ENCODE measurements at regions not wholly inside any gene's neighbourhood (a gene's known extent, or its start where the extent isn't known, plus 50 kb on each side); places are given as distances from the start of the nearest gene placed in this dataset.
A peak's percentile ranks its signal among the peaks of the same experiment; 100 is the strongest.
"Not testable (repeated sequence)": the region's sequence is repeated elsewhere in the genome, so short reads cannot be mapped to it uniquely, and the experiment has no call there.

DNA sequence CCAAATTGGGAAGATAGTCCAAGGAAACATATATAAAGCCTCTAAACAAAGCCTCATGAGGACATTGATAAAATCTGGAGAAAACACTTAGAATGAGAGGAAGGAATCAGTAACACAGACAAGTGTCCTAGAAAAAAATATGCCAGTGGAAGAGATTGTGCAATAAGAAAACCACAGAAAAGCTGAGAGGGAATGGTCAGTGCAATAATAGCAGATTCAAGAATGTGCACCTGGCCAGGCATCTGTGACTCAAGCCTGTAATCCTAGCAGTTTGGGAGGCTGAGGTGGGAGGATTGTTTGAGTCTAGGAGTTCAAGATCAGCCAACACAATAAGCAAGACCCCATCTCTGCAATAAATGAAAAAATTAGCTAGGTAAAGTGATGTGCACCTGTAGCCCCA lies 691.2 kb upstream of the CDH6 start:
- TF ChIP-seq CTCF (conservative IDR thresholded peaks at IDR 0.05), result no peak
- H3K27ac ChIP-seq, result peak overlapping the region; percentile 42

DNA sequence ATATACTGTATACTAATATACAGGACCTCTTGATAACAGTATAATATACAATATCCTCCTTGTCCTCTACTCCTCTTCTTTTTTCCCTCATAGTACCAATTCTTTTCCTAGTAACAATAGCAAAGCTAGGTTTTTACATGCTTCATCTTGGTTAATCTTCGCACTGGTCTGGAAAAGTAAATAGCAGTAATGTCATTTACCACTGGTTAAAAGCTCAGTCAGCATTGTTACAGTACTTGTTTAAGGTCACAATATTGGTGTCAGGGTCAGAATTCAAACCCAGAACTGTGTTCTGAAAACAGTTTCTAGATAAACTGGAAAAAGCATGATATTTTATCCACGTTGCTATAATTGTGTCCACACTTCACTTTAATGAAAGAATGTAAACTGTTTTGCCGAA lies 692.4 kb upstream of the CDH6 start:
- H3K27ac ChIP-seq, result peak overlapping the region; percentile 18; the same call in 1 of the 2 replicates
- no peak for TF ChIP-seq CTCF (conservative IDR thresholded peaks at IDR 0.05)

DNA sequence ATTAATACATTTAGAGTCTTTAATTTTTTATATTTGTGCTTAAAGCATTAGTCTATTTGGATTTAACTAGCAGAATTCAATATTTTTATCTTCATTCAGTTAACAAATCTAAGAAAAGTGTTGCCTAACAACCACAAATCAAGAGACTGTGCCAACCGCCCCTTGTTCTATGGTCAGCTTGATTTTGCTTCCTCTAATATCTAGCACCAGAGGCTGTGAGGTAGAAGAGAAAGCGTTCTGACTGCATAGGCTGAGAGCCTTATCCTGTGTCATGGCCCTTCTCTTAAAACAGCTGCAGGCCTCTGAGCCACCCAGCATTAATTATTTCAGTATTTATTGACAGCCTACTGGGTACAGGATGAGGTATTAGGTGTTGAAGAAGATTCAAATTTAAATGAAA lies 693.0 kb upstream of the CDH6 start:
- H3K27ac ChIP-seq, result no peak overlapping the region
- no peak for TF ChIP-seq CTCF (conservative IDR thresholded peaks at IDR 0.05)

DNA sequence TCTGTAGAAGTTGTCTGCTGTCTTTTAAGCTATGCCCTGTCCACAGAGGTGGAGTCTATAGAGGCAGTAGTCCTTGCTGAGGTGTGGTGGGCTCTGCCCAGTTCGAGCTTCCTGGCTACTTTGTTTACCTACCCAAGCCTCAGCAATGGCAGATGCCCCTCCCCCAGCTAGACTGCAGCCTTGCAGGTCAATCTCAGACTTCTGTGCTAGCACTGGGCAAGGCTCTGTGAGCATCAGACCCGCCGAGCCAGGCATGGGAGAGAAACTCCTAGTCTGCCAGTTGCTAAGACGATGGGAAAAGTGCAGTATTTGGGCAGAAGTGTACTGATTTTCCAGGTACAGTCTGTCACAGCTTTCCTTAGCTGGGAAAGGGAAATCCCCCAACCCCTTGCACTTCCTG lies 694.1 kb upstream of the CDH6 start:
- peak overlapping the region; percentile 61 for H3K27ac ChIP-seq
- TF ChIP-seq CTCF (conservative IDR thresholded peaks at IDR 0.05), result no peak

GRCh38 chr5:30498972-30499371 lies 694.5 kb upstream of the CDH6 start:
- peak overlapping the region; percentile 61 for H3K27ac ChIP-seq
- 0 out of 2 replicates have a peak, but pooled peaks have one; percentile 9 for TF ChIP-seq CTCF (conservative IDR thresholded peaks at IDR 0.05)

- H3K27ac ChIP-seq, result peak overlapping the region; percentile 61; the same call in 1 of the 2 replicates
Observed at GRCh38 chr5:30498509-30498908, 695.0 kb upstream of the CDH6 start.

DNA sequence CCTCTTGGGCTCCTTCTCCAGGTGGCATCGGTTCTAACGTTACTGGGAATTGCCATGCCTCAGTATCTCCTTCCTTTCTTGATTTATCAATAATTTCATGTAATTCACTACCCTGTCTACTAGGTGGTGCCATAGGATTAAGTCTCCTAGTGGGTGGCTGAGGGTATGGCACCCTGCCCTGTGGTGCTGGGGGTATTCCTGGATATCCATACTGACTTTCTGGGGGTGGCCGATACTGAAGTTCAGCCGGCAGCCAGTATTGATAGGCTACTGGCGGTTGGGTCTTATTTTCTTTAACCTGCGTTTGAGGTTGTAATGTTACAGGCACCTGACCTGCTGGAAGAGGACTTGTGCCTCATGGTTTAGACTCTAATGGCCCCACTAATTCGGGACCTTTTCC lies 699.4 kb upstream of the CDH6 start:
- peak; percentile 33 for TF ChIP-seq CTCF (conservative IDR thresholded peaks at IDR 0.05)
- H3K27ac ChIP-seq, result not testable (repeated sequence)

DNA sequence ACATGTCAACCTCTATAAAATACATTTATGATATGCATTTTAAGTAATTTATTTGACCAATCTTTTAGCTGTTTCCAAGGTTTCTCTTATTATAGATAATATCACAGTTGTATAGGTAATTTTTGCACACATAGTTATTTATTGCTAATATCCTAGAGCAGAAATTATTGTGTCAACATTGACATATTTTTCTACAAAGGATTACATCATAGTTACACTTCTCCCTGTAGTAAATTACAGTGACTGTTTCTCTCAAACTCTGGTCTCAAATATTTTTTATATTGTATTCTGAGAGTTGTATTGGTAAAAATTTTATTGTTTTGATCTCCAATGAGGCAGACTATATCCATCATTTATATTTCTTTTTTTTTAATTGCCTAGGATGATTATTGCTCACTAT lies 714.4 kb upstream of the CDH6 start:
- H3K27ac ChIP-seq, result no peak overlapping the region
- TF ChIP-seq CTCF (conservative IDR thresholded peaks at IDR 0.05), result no peak

All from VCaP (cell line).